SU-DHL-6 (cell line): ENCODE measurements at regions not wholly inside any gene's neighbourhood (a gene's known extent, or its start where the extent isn't known, plus 50 kb on each side); places are given as distances from the start of the nearest gene placed in this dataset.

Experiments used
- EZH2phosphoT487 ChIP-seq: fragments of 200-600 bp; sonication (generic), shearing (Covaris generic); conservative IDR thresholded peaks from 2 replicates; pipeline ENCODE4 v1.6.1; 2018; ENCODE audit warnings: mild to moderate bottlenecking, antibody characterized with exemption, low read length, moderate library complexity, mixed read lengths
- TF ChIP-seq, protein P1 (sequence below): fragments of 200-600 bp; sonication (generic); IDR thresholded peaks from one replicate; pipeline ENCODE4 v1.5.1; 2017; ENCODE audit warnings: antibody characterized with exemption, mild to moderate bottlenecking, low read length, moderate library complexity; ENCODE audit not compliant: insufficient read depth, poor library complexity, severe bottlenecking

DNA sequence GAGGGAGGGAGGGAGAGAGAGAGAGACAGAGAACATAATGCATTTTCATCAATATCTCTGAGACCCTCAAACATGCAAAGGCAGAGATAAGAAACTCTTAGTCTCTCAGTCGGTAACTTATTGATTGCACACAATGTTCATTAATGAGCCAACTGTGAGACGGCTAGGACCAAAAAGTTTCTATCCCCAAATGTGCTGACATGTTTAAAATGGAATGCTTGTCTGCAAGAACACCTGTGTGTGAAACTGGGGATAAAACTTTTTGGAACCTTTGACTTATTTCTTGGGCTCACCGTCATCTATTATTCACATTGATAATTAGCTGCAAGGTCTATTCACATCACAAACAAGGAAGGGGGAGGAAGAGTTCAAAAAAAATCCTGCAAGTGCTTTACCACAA is 477.9 kb downstream of the STIM2 start:
- TF ChIP-seq, protein P1, sequence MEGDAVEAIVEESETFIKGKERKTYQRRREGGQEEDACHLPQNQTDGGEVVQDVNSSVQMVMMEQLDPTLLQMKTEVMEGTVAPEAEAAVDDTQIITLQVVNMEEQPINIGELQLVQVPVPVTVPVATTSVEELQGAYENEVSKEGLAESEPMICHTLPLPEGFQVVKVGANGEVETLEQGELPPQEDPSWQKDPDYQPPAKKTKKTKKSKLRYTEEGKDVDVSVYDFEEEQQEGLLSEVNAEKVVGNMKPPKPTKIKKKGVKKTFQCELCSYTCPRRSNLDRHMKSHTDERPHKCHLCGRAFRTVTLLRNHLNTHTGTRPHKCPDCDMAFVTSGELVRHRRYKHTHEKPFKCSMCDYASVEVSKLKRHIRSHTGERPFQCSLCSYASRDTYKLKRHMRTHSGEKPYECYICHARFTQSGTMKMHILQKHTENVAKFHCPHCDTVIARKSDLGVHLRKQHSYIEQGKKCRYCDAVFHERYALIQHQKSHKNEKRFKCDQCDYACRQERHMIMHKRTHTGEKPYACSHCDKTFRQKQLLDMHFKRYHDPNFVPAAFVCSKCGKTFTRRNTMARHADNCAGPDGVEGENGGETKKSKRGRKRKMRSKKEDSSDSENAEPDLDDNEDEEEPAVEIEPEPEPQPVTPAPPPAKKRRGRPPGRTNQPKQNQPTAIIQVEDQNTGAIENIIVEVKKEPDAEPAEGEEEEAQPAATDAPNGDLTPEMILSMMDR = no peak
- TF ChIP-seq EZH2phosphoT487 = no peak
